ENCODE measurements at regions not wholly inside any gene's neighbourhood (a gene's known extent, or its start where the extent isn't known, plus 50 kb on each side); places are given as distances from the start of the nearest gene placed in this dataset.

GRCh38 chr4:24472514-24473308 is 111.6 kb downstream of the DHX15 start (continued):
- TF ChIP-seq FOSL2 (IDR thresholded peaks at IDR 0.05) (no peak), FOSL2 (CRISPR knock-in tag; IDR thresholded peaks at IDR 0.05) (no peak), MAZ (IDR thresholded peaks at IDR 0.05; ENCODE audit: borderline replicate concordance, low read depth, low read length) (no peak), FOXS1 (CRISPR knock-in tag; IDR thresholded peaks at IDR 0.05) (no peak), TP53 (CRISPR knock-in tag; IDR thresholded peaks at IDR 0.05) (no peak), ZFP36 (IDR thresholded peaks at IDR 0.05; ENCODE audit: borderline replicate concordance, partially characterized antibody) (no peak), POLR2AphosphoS2 (conservative IDR thresholded peaks at IDR 0.05; ENCODE audit: low read length) (no peak), BCL3 (IDR thresholded peaks at IDR 0.05) (no peak), ELK1 (IDR thresholded peaks at IDR 0.05; ENCODE audit: low read depth, low read length) (no peak), HMGXB4 (CRISPR knock-in tag; IDR thresholded peaks at IDR 0.05; ENCODE audit: borderline replicate concordance) (no peak), SMC3 (IDR thresholded peaks at IDR 0.05) (peak; percentile 31; the same call in 1 of the 3 replicates), POLR2A (IDR thresholded peaks at IDR 0.05; ENCODE audit: low read length) (no peak), NR3C1 (IDR thresholded peaks at IDR 0.05) (no peak), ZNF302 (CRISPR knock-in tag; IDR thresholded peaks at IDR 0.05) (no peak), PHF8 (IDR thresholded peaks at IDR 0.05; ENCODE audit: borderline replicate concordance, low read depth) (no peak), HES2 (IDR thresholded peaks at IDR 0.05) (no peak), EP300 (IDR thresholded peaks at IDR 0.05) (no peak), CBX8 (IDR thresholded peaks at IDR 0.05) (no peak), HDAC2 (IDR thresholded peaks at IDR 0.05) (0 out of 2 replicates have a peak, but pooled peaks have one; percentile 29), CHD2 (IDR thresholded peaks at IDR 0.05; ENCODE audit: low read length, partially characterized antibody) (no peak), ESRRA (IDR thresholded peaks at IDR 0.05; ENCODE audit: borderline replicate concordance, low read length) (no peak), EHF (CRISPR knock-in tag; IDR thresholded peaks at IDR 0.05) (no peak)

- H3K9me3 ChIP-seq = no peaks in the 10 kb centered on the region
- peak in 1 of 2 experiments; percentile 8; a peak in 3 of 6 replicates for ATAC-seq
- ChIA-PET CTCF (interaction anchor here (0.6 kb wide), 3 partner anchors 28 to 59 kb away, joined by 3 to 4 read pairs (median 3); no protein-coding TSS in a partner anchor), POLR2A (interaction anchor here (0.6 kb wide), 1 partner anchor 415 kb away, joined by 3 read pairs; no protein-coding TSS in a partner anchor)
- peaks cover 3% of the 10 kb centered on the region; the same call in 1 of the 3 replicates for H3K4me1 ChIP-seq
- H3K4me2 ChIP-seq = peak overlapping the region; percentile 99
- TF ChIP-seq CBX8 (IDR thresholded peaks at IDR 0.05) = no peak
- no peak for TF ChIP-seq POLR2AphosphoS2 (conservative IDR thresholded peaks at IDR 0.05; ENCODE audit: low read length)
- no peak for DNase-seq (ENCODE audit: low read depth in 1 of 2, low spot score in 1 of 2)
- H3K4me3 ChIP-seq = peak overlapping the region; percentile 63
- no peak for FAIRE-seq
- 2% methylated on average over 5 of the region's 21 CpGs for WGBS (ENCODE audit: missing lambda C conversion rate)
- peak overlapping the region; percentile 35 to 66; a peak in 3 of 6 replicates for H3K27ac ChIP-seq
Observed at GRCh38 chr4:24472161-24472510, 112.2 kb downstream of the DHX15 start.

Measured in A549 (cell line).